22Rv1 (cell line): ENCODE measurements at regions not wholly inside any gene's neighbourhood (a gene's known extent, or its start where the extent isn't known, plus 50 kb on each side); places are given as distances from the start of the nearest gene placed in this dataset.

Experiments
- ZFX ChIP-seq: fragments of 450-650 bp; IDR thresholded peaks from 2 replicates; pipeline ENCODE4 v1.6.1; 2017; ENCODE audit warnings: antibody characterized with exemption, borderline replicate concordance
- TF ChIP-seq, protein P1 (sequence below): fragments of 450-650 bp; IDR thresholded peaks from 2 replicates; pipeline ENCODE4 v1.5.1; 2017; ENCODE audit warnings: mild to moderate bottlenecking

DNA sequence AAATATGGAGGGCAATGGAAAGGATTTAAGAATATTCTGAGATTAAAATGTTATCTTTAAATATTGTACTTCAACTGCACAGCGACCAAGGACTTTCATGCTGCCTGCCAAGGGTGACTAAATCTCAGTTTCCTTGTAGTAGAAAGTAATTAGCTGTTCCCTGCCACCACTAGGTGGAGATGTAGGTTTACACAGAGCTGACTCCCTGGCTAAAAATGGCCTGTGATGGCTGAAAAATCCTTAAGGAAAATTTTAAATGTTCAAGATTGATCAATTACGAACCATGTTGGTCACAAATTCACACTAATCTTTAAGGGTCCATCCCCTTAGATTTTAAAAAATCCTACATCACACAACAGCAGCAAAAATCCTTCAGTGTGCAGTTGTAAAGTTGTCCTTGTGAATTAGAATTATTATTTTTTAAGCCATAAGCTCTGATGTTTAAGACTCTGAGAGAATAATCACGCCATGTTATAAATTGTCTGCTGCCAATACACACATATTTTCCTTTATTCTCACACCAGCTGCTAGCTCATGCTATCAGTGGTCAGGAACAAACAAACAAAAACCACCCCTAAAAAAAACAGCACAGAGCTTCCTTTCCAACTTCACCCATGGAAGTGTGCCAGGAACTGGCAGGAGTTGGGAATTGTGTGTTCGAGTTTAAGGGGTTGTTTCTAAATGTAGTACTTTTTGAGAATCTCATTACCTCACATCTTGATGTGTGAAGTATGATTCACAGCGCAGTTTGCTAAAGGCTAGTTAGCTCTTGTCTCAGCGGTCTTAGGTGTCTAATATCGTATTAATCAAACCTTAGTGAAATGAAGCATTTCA lies 399.8 kb downstream of the TMEM182 start:
- TF ChIP-seq, protein P1, sequence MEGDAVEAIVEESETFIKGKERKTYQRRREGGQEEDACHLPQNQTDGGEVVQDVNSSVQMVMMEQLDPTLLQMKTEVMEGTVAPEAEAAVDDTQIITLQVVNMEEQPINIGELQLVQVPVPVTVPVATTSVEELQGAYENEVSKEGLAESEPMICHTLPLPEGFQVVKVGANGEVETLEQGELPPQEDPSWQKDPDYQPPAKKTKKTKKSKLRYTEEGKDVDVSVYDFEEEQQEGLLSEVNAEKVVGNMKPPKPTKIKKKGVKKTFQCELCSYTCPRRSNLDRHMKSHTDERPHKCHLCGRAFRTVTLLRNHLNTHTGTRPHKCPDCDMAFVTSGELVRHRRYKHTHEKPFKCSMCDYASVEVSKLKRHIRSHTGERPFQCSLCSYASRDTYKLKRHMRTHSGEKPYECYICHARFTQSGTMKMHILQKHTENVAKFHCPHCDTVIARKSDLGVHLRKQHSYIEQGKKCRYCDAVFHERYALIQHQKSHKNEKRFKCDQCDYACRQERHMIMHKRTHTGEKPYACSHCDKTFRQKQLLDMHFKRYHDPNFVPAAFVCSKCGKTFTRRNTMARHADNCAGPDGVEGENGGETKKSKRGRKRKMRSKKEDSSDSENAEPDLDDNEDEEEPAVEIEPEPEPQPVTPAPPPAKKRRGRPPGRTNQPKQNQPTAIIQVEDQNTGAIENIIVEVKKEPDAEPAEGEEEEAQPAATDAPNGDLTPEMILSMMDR, result peak; percentile 87
- no peak for TF ChIP-seq ZFX
